GOT3 (cell line): ENCODE measurements at regions not wholly inside any gene's neighbourhood (a gene's known extent, or its start where the extent isn't known, plus 50 kb on each side); places are given as distances from the start of the nearest gene placed in this dataset.

Experiments used
- DNase-seq: peaks from one replicate; lab custom pipeline; 2025; ENCODE audit warnings: mixed read lengths; lab: John Stamatoyannopoulos, UW

GRCh38 chr19:31119951-31120690 is 229.1 kb downstream of the TSHZ3 start:
- no peak for DNase-seq

DNA sequence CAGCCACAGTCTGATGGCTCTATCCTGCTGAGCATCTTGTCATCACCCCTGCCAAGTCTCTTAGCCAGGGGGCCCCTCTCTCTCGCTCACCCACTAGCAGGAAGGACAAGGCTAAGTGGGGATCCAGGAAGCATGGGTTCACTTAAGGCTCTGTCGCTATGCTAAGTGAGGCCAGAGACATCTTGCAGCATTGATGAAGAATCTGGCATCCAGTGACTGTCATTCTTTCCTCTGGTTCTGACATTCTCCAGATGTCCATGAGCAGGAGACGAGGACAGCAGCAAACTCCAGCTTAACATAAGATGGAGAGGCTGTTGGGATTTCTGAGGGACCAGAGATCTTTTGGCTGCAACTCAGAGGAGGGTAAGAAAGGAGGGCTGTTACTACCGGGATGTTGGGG is 230.2 kb downstream of the TSHZ3 start:
- DNase-seq, result no peak

GRCh38 chr19:31118287-31118955 is 230.8 kb downstream of the TSHZ3 start:
- no peak for DNase-seq

GRCh38 chr19:31114585-31114984 is 234.7 kb downstream of the TSHZ3 start:
- no peak for DNase-seq

GRCh38 chr19:31113293-31113692 is 235.9 kb downstream of the TSHZ3 start:
- DNase-seq, result no peak

DNA sequence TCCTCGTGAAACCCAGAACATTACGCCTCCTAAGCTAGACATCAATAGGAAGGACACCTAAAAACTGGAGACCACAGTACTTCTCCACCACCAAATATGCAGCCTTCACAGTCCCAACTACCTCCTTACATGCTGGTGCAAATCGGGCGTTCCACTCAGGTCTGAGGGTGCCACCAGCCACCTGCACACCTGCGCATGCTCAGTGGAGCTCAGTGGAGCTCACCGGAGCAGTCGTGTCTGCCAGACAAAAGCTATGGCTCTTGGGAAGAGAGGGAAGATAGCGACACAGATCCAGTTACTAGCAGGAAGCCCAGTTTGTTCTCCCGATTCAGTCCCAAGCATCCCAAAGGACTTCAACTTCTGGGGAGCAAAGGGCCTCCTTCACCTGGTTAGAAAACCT is 237.1 kb downstream of the TSHZ3 start:
- no peak for DNase-seq

GRCh38 chr19:31111741-31112140 is 237.5 kb downstream of the TSHZ3 start:
- DNase-seq, result no peak

DNA sequence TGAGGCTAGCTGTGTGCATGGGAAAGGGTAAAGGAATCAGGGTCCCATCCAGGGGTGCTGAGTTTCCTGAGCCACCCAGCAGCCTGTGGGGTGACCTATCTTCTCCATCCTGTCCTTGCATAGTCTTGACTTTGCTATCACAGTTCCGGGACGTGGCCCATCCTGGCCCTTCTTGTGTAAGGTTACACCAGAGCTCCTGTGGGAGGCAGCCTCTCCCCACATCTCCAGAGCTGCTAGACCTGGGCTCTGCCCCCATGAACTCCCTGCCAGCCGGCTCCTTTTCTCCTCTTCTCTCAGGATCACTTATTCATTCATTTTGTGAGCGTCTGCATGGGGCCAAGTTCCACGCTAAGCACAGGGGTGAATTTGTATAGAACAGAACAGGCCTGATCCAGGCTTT is 238.9 kb downstream of the TSHZ3 start:
- no peak for DNase-seq

DNA sequence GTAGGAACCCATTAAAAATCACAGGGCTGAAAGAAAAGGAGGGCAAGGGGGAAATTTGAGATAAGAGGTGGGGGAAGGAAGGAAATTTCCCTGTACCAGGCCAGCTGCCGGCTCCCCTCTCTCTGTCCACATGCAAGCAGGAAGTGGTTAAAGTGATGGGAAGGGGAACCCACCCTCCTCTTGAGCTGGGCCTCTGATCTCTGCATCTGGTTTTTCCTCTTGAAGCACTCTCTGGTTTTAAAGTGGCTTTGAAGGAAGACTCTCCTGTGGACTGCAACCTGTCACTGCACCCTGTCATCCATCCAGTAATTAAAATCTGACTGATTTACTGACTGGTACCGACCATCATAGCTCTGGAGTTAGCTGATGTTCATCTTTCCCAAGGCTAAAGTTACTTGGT is 239.6 kb downstream of the TSHZ3 start:
- DNase-seq, result no peak

DNA sequence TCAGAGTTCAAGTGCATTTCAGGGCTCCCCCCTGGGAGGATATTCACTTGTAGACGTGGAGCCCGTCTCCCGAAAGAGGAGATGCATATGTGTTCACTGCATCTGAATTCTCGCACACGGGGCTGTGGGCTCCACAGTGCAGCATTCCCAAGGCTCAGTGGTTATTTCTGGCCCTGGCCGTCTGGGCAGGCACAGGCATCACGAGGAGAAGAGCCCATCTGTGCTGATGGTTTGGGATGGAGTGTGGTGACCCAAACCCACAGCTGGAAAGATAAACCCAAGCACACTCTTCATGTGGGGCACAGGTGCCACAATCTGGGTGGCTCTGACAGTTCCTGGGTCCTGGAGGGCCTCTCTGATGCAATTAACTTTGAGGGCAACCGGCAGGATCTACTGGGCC is 242.1 kb downstream of the TSHZ3 start:
- no peak for DNase-seq

GRCh38 chr19:31105761-31106160 is 243.5 kb downstream of the TSHZ3 start:
- DNase-seq, result no peak

DNA sequence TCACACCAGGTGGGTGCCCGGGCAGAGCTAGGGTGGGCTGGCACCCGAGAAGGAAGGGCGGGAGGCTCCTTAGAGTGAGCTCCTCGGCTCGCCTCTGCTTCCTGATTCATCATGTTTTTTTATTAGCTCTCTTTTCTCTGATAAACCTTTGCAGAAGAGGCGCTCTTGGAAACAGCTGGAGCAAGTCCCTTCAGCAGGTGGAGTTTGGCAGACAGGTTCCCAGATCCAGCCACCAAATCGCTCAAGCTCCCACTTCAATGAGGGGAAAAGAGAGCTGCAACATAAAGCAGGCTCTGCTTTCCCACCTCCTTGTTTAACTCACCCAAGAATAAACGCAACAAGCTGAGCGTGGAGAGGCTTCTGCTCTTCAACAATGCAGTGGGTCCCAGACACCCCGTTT is 244.8 kb downstream of the TSHZ3 start:
- no peak for DNase-seq

DNA sequence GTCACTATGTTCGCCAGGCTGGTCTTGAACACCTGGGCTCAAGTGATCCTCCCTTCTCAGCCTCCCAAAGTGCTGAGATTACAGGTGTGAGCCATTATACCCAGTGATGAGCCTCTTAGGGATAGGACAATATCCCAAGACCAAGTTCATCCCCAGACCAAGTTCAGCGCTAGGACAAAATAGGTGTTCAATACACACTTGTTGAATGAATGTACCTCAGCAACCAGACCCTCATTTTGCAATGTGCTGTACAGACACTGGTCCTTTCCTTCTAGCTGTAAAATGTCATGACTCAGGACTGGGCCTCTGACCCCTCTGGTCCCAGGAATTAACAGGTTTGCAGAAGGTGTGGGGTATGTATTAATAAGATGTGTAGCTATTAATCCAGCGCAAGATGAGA is 246.0 kb downstream of the TSHZ3 start:
- DNase-seq, result no peak

GRCh38 chr19:31102674-31103073 is 246.6 kb downstream of the TSHZ3 start:
- no peak for DNase-seq

DNA sequence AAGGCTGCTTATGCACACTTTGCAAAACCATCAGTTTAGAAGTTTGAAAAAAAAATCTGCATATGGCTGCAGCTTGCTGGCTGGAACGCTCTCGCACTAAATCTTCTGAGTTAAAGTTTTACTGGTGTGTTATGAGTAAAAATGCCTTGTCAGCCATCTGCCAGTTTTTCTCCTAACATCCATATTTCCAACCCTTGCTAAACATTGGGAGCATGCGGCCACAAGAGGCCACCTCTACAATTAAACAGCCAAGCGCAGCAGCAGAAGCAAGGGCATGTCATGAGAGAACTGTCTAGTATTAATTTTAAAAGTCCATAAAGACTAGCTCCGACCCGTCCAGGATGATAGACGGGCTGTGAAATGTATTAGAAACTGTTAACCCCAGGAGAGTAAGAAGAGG is 248.3 kb downstream of the TSHZ3 start:
- DNase-seq, result no peak

DNA sequence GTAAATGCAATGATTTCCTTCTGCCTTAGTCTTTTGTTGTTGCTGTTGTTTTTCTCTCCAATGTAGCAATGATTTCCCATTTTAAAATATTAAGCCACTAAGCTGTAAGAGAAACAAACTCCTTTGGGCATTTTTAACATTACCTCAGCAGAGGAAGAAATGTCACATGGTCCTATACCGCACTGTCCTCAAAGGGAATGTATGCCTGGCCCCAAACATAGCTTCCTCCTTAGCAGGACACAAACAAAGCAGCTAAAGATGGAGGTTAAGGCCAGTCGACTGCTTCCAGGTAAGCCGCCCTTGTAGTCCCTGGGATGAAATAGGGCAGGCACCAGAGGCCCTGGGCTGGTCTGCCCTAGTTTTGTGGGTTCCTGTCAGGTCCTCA is 249.0 kb downstream of the TSHZ3 start:
- DNase-seq, result no peak

GRCh38 chr19:31099515-31100205 is 249.6 kb downstream of the TSHZ3 start:
- no peak for DNase-seq

- no peak for DNase-seq
Observed at GRCh38 chr19:31098836-31099235, 250.4 kb downstream of the TSHZ3 start.

- DNase-seq, result no peak
Observed at GRCh38 chr19:31096935-31097545, 252.2 kb downstream of the TSHZ3 start.

- no peak for DNase-seq
Observed at GRCh38 chr19:31096062-31096830, 253.0 kb downstream of the TSHZ3 start.

DNA sequence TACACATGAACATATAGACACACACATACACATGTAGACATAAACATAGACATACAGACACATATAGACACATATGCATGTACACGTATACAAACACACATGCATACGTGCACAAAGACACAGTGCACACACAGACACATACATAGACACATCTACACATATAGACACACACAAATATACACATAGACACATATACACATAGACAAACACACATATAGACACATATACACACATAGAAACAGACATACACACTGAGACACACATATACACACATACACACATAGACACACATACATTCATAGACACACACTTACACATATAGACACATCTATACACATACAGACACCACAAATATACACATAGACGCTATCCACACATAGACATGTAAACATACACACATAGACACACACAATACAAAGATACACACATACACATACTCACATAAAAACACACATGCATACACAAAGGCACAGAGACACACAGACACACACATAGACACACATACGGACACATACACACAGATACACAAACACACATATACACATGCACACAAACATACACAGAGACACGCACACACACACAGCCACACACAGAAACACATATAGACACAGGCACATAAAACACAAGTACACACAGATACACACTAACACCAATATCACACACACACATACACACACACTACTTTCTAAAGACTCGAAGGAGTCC is 254.0 kb downstream of the TSHZ3 start:
- no peak for DNase-seq
